Upper lobe of left lung (tissue), 4 donors: ENCODE measurements at regions not wholly inside any gene's neighbourhood (a gene's known extent, or its start where the extent isn't known, plus 50 kb on each side); places are given as distances from the start of the nearest gene placed in this dataset.

Source experiments
- CTCF ChIP-seq, 6 experiments: fragments of 450-650 bp in 4 of 6; fragments of 200-600 bp in 2 of 6; sonication (generic) in 2 of 6; IDR thresholded peaks; one replicate each; pipeline ENCODE4 v1.5.1; 2016 to 2019; ENCODE audit warnings: antibody characterized with exemption in 6 of 6
- EP300 ChIP-seq, 4 donors: sonication (generic); formaldehyde crosslinking; IDR thresholded peaks; one replicate each; pipeline ENCODE4 v1.5.1; 2017; ENCODE audit warnings: antibody characterized with exemption in 4 of 4, control low read depth in 2 of 4
- POLR2A ChIP-seq, 4 donors: fragments of 450-650 bp; IDR thresholded peaks; one replicate each; pipeline ENCODE4 v1.5.1; 2016 to 2017; ENCODE audit warnings: antibody characterized with exemption in 4 of 4, mild to moderate bottlenecking in 2 of 4
- POLR2AphosphoS5 ChIP-seq, 2 donors: sonication (generic); formaldehyde crosslinking; IDR thresholded peaks; one replicate each; pipeline ENCODE4 v1.5.1; 2017; ENCODE audit warnings: antibody characterized with exemption in 2 of 2

- TF ChIP-seq CTCF (IDR thresholded peaks at IDR 0.05): no peak
- no peak for TF ChIP-seq POLR2A (IDR thresholded peaks at IDR 0.05)
- no peak for TF ChIP-seq POLR2AphosphoS5 (IDR thresholded peaks at IDR 0.05)
- TF ChIP-seq EP300 (IDR thresholded peaks at IDR 0.05): no peak
Measured at GRCh38 chr1:234835239-234835638, 225.3 kb upstream of the IRF2BP2 start.
